ENCODE measurements at regions not wholly inside any gene's neighbourhood (a gene's known extent, or its start where the extent isn't known, plus 50 kb on each side); places are given as distances from the start of the nearest gene placed in this dataset.

- TF ChIP-seq POLR2A (IDR thresholded peaks at IDR 0.05; ENCODE audit: low read depth, low read length) (no peak), POLR2AphosphoS5 (IDR thresholded peaks at IDR 0.05; ENCODE audit: low read depth, low read length) (no peak), TAF1 (IDR thresholded peaks at IDR 0.05; ENCODE audit: borderline replicate concordance, low read depth, low read length) (no peak)
Observed at GRCh38 chr6:56353860-56354259, 106.5 kb upstream of the COL21A1 start.

Measured in GM12892 (cell line).